ENCODE measurements at regions not wholly inside any gene's neighbourhood (a gene's known extent, or its start where the extent isn't known, plus 50 kb on each side); places are given as distances from the start of the nearest gene placed in this dataset.
"Not testable (repeated sequence)": the region's sequence is repeated elsewhere in the genome, so short reads cannot be mapped to it uniquely, and the experiment has no call there.

DNA sequence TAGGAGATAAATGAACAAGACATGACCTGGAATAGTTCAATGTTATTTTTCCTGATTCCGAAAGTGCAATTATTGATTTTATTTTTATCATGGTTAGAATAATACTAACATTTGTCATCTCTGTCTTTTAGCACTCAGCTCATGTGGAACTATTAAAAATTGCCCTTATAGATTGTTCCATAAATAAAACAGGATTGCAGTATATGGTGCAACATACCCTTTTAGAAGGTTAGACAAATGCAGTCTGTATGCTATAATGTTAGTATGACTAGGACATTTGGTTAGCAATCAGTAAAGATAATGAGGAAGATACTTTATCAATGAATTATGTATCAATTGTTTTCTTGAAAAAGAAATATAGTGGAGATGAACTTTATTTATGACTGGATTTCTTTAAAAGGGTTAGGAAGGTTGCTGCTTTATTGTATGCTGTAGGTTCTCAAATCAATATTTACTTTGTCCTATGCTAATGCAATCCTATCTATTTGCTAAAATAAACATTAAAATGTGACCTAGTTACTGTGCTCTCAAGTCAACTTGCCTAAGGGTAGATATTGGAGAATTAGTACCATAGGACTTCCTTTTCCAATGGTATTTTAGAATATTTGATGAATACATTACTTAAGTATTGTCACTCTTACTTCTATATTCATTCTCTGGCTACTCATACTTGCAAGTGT is 348.9 kb upstream of the ISL1 start:
- DNase-seq, result no peak

DNA sequence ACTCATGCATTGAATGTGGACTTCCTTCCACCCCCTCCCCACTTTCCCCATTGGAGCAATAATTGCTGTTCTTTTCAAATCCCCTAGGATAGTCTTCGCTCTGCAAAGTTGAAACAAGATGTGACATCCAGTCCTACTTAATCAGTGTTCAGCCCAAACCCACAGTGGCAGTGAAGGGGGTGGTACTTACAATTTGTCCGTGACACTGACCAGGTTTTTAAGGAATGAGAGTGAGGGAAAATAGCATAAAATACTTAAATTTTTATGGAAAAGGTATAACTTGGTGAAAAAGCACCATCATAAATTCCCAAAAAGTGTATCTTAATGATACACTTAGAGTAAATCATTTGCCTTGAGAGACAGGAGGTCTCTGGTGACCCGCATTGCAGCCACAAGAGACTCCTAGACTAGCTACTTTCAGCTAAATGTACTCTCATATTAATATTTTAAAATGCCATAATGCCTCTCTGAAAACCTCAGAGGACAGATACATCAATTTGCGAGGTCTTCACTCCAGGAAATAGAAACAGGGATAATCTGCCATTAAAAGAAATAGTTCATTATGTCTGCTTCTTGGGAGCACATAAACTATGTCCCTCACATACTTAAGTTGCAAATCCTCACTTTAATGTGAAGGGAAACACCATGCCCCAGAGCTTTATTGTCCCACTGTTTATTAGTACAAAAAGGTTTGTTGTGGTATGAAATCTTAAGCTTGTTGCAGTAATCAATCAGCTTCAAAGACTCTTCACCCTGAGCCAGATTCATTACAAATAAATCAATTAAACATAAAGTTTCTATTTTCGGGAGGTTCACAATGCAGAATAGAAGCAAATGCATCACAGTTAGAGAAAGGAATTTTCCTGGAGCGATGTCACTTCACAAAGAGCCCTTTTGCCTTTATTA is 343.6 kb upstream of the ISL1 start:
- DNase-seq, result no peak

GRCh38 chr5:51043745-51044144 is 339.5 kb upstream of the ISL1 start:
- no peak for DNase-seq

DNA sequence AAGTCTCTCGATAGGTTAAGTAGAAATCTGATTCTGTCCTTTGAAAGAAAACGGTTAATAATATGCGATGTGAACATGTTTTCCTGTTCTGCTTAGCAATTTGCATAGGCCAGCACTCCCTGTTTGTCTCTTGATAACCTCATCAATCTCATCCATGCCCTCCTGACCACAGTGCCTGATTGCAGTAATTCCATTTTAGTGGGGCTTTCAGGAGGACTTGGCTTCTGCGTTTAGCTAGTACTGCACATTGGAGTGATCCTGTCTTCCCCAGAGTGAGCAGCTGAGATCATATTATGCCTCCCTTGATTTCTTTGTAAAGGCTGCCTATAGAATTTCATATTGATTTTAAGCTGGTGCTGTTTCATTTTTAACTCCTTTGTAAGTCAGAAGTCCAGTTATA is 335.9 kb upstream of the ISL1 start:
- DNase-seq, result no peak

DNA sequence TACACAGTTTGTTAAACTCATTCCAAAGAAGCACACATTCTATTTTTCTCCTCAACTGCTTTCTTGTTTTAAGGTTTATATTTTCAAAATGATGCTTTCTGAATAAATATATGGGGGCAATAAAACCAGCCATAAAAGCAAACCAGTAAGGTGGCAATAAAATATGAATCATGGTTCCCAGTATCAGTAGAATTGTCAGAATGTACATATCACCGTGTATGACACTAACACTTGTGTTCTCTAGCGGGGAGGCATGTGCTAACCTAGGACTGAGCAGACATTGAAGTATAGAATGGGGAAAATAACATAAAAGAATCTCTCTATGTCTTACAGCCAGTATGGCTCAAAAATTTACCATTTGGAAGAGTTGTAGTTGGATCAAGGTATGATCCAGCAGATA is 329.9 kb upstream of the ISL1 start:
- DNase-seq, result no peak

GRCh38 chr5:51060953-51061352 is 322.3 kb upstream of the ISL1 start:
- DNase-seq, result no peak

- DNase-seq, result no peak
These were observed 310.3 kb upstream of the ISL1 start for GRCh38 chr5:51072937-51073336.

- no peak for DNase-seq
These were observed 300.5 kb upstream of the ISL1 start for GRCh38 chr5:51082741-51083140.

GRCh38 chr5:51091816-51092215 is 291.4 kb upstream of the ISL1 start:
- DNase-seq, result no peak

- DNase-seq, result no peak
These were observed 287.8 kb upstream of the ISL1 start for GRCh38 chr5:51095486-51095885.

GRCh38 chr5:51096859-51097258 is 286.4 kb upstream of the ISL1 start:
- no peak for DNase-seq

DNA sequence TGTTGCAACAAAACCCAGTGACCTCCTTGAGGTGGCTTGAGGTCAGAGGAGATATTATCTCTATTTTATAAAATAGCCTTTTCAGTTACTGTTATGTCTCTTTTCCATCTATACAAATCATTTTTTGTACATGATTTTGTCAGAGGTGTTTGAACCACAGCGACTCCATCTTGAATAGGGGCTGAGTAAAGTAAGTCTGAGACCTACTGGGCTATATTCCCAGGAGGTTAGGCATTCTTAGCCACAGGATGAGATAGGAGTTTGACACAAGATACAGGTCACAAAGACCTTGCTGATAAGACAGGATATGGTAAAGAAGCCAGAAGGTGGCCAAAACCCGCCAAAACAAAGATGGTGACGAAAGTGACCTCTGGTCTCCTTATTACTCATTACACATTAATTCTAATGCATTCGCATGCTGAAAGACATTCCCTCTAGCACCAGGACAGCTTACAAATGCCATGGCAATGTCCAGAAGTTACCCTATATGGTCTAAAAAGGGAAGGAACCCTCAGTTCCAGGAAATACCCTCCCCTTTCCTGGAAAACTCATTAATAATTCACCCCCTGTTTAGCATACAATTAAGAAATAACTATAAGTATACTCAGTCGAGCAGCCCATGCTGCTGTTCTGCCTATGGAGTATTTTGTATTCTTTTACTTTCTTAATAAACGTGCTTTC is 283.9 kb upstream of the ISL1 start:
- DNase-seq, result no peak

- DNase-seq, result no peak
These were observed 278.7 kb upstream of the ISL1 start for GRCh38 chr5:51104556-51104955.

DNA sequence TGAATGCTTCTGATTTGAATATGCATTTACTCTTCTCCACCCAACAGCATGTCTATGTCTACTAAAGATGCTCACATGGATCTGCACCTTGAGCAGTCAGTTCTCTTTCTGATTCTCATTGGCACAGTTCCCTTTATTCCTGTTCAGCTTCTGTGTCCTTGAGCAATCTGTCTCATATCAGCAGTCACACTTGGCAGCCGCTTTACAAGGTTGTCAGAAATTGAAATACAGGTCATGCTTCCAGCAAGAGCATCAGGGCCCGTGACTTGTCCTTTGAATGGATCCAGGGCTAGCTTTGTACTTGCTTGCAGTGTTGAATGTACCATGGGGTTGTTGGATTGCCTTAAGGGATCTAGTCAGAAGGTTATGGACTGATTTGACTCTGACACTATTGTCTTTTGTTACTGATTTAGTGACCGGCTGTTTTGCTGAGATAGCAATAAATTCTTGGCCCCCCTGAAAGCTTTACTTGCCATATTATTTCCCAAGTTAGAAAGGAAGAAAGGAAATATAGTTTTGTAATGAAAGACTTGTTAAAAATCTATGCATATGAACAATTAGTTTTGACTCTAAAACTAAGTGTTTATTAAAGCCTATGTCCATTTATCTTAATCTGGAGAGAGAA is 273.4 kb upstream of the ISL1 start:
- no peak for DNase-seq

GRCh38 chr5:51131266-51131665 is 252.0 kb upstream of the ISL1 start:
- DNase-seq, result no peak

- no peak for DNase-seq
These were observed 245.1 kb upstream of the ISL1 start for GRCh38 chr5:51138164-51138563.

GRCh38 chr5:51148437-51148836 is 234.8 kb upstream of the ISL1 start:
- DNase-seq, result no peak

- no peak for DNase-seq
These were observed 227.0 kb upstream of the ISL1 start for GRCh38 chr5:51156222-51156621.

DNA sequence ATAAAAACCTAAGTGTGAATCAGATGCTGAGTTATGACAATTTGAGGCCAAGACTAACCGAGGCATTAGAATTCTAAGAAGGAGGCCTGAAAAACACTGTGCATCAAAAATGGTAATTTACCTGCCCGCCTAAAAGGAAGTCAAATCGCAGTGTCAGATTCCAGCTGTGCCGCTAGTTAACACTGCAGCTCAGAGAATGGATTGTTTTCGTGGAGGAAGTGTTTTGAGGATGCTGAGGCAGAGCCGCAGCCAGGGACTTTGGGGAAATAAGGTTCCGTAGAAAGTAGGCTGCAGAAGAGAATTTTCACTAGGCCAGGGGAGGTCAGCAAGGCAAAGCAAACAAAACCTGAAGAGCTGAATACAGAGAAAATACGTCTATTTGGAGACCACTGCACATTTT is 226.4 kb upstream of the ISL1 start:
- DNase-seq, result no peak

- no peak for DNase-seq
These were observed 224.1 kb upstream of the ISL1 start for GRCh38 chr5:51159164-51159563.

GRCh38 chr5:51159606-51160005 is 223.6 kb upstream of the ISL1 start:
- DNase-seq, result no peak

- DNase-seq, result no peak
These were observed 221.0 kb upstream of the ISL1 start for GRCh38 chr5:51162245-51162644.

GRCh38 chr5:51165621-51166020 is 217.6 kb upstream of the ISL1 start:
- not testable (repeated sequence) for DNase-seq

Measured in NCI-H1930 (cell line).